Stimulated activated memory B cell treated with anti-CD40 and anti-IgM and Interleukin-4, amounts not matched to agents 10 μg/mL and 1 μg/mL and 100 μg/mL, for 72 hours (primary cell): ENCODE measurements at regions not wholly inside any gene's neighbourhood (a gene's known extent, or its start where the extent isn't known, plus 50 kb on each side); places are given as distances from the start of the nearest gene placed in this dataset.
"Not testable (repeated sequence)": the region's sequence is repeated elsewhere in the genome, so short reads cannot be mapped to it uniquely, and the experiment has no call there.

Experiments
- ATAC-seq: fragments of 150-1000 bp; cut with Tn5 transposase; 2 replicates; pipeline ENCODE4 v1.10.0; 2021
- H3K27ac Mint-ChIP-seq: one replicate; pipeline ENCODE4 v1.8.0; 2022; ENCODE audit warnings: mild to moderate bottlenecking, mixed read lengths
- H3K27me3 Mint-ChIP-seq: one replicate; pipeline ENCODE4 v1.8.0; 2022; ENCODE audit warnings: mixed read lengths
- H3K36me3 Mint-ChIP-seq: one replicate; pipeline ENCODE4 v1.8.0; 2022; ENCODE audit warnings: mixed read lengths
- H3K4me1 Mint-ChIP-seq: one replicate; pipeline ENCODE4 v1.8.0; 2022; ENCODE audit warnings: mixed read lengths
- H3K4me3 Mint-ChIP-seq: one replicate; pipeline ENCODE4 v1.8.0; 2022; ENCODE audit warnings: mild to moderate bottlenecking, moderate library complexity, mixed read lengths
- H3K9me3 Mint-ChIP-seq: one replicate; pipeline ENCODE4 v1.8.0; 2022; ENCODE audit warnings: mixed read lengths

- peaks cover 8% of the 10 kb centered on the region for H3K9me3 Mint-ChIP-seq
- H3K27ac Mint-ChIP-seq: no peak overlapping the region
- no peaks in the 10 kb centered on the region for H3K36me3 Mint-ChIP-seq
- no peak overlapping the region for H3K4me3 Mint-ChIP-seq
- no peaks in the 10 kb centered on the region for H3K4me1 Mint-ChIP-seq
- no peak for ATAC-seq
- H3K27me3 Mint-ChIP-seq: no peaks in the 10 kb centered on the region
Measured at GRCh38 chr20:12458241-12458640, 540.5 kb downstream of the BTBD3 start.

DNA sequence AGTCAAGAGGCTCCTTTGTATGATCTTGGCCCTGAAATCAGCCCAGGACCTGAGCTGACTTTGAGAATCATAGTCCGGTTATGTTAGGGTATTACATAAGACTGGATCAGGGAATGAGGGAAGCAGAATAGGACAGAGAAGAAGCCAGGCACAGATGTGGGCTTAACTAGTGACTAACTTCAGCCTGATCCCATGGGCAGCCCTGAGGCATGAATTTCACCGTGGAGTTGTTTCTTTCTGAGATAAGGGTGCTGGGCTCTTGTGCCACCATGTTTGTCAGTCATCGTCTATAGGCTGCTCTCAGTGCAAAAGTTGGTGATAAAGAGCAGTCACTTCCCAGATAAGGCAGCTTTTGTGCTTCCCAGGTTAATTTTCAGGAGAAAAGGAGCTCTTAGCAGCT, 544.7 kb upstream of the SPTLC3 start:
- no peak for ATAC-seq
- no peak overlapping the region for H3K27ac Mint-ChIP-seq
- H3K4me1 Mint-ChIP-seq: no peaks in the 10 kb centered on the region
- H3K9me3 Mint-ChIP-seq: peaks cover 13% of the 10 kb centered on the region
- no peaks in the 10 kb centered on the region for H3K36me3 Mint-ChIP-seq
- H3K4me3 Mint-ChIP-seq: no peak overlapping the region
- no peaks in the 10 kb centered on the region for H3K27me3 Mint-ChIP-seq

DNA sequence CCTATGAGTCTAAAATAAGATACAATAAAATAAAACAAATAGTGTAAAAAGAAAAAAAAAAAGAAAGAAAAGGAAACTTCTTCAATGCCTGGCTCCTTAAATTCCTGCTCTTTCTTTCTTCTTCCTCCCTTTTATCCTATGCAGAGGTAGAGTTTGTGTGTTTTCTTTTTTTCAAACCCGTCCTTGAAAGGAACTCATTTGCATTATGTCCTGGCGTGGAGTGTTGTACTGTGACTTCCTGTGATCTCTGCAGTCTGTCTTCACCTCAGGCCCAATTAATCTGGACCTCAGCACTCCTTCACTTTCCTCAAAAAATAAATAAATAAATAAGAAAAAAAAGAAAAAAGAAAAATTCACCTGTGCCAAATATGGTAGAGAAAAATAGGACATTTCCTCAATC, 541.9 kb upstream of the SPTLC3 start:
- H3K27me3 Mint-ChIP-seq: no peaks in the 10 kb centered on the region
- no peak overlapping the region for H3K4me3 Mint-ChIP-seq
- peaks cover 12% of the 10 kb centered on the region for H3K9me3 Mint-ChIP-seq
- H3K27ac Mint-ChIP-seq: no peak overlapping the region
- no peaks in the 10 kb centered on the region for H3K4me1 Mint-ChIP-seq
- ATAC-seq: no peak
- H3K36me3 Mint-ChIP-seq: no peaks in the 10 kb centered on the region

DNA sequence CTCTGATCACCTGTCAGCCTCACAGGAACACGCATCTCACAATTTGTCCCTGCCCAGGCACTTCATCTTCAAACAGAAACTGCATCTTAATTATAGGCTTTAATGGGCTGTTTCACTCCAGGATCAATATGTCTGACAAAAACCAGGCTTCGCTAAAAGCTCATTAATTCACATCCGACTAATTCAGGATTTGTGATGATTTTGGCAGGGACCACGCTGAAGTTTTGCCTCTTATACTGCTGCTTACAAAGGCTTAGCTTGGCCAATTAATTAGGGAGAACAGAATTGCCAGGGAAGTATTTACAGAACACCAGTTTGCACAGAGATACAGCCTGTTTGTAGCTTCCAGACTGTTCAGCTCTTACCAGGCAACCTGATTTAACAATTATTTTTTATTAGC, 541.0 kb upstream of the SPTLC3 start:
- Mint-ChIP-seq H3K4me3 (no peak overlapping the region), H3K9me3 (peaks cover 10% of the 10 kb centered on the region), H3K4me1 (no peaks in the 10 kb centered on the region), H3K27ac (no peak overlapping the region), H3K36me3 (no peaks in the 10 kb centered on the region), H3K27me3 (no peaks in the 10 kb centered on the region)
- no peak for ATAC-seq

GRCh38 chr20:12482661-12483060, 526.1 kb upstream of the SPTLC3 start:
- peaks cover 5% of the 10 kb centered on the region for H3K9me3 Mint-ChIP-seq
- no peaks in the 10 kb centered on the region for H3K36me3 Mint-ChIP-seq
- no peak overlapping the region for H3K27ac Mint-ChIP-seq
- H3K4me1 Mint-ChIP-seq: no peaks in the 10 kb centered on the region
- H3K4me3 Mint-ChIP-seq: no peak overlapping the region
- H3K27me3 Mint-ChIP-seq: no peaks in the 10 kb centered on the region
- no peak for ATAC-seq

DNA sequence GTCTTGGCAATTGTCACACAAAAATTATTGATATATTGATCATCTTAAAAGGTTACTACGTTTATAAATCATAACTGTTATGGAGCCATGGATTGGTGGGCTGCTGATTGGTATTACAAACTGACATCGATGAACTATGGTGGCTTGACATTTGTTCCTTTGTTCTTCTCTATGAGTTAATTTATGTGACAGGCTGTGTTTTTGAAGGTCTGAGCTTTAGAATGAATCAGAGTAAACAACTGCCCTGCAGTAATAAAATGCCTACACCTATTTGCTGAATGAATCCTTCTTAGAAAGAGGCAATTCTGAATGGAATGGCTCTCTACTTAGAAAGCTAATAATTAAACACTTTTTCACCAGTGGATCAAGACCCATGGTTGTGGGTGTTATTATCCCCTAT, 506.3 kb upstream of the SPTLC3 start:
- Mint-ChIP-seq H3K27ac (no peak overlapping the region), H3K9me3 (peaks cover under 1% of the 10 kb centered on the region), H3K4me3 (no peak overlapping the region), H3K27me3 (no peaks in the 10 kb centered on the region), H3K36me3 (no peaks in the 10 kb centered on the region), H3K4me1 (no peaks in the 10 kb centered on the region)
- ATAC-seq: no peak

DNA sequence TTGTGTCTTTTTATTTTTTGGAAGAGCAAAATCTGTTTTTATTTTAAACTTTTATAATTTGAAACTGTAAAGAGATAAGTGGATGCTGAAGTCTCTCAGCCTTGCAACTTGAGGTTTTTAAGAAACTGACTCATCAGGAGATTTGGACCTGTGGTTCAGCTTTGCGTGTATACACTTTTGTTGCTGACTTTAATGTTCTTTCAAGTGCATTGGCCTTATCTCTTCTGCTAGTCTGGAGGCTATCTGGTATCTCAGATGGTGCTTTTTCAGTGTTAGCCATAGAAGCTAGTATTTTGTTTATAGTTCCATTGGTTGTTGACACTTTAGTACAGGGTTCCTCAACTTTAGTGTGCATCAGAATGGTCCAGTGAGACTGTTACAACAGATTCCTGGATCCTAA, 504.0 kb upstream of the SPTLC3 start:
- ATAC-seq: no peak
- Mint-ChIP-seq H3K27ac (no peak overlapping the region), H3K4me3 (no peak overlapping the region), H3K9me3 (peaks cover 3% of the 10 kb centered on the region), H3K4me1 (no peaks in the 10 kb centered on the region), H3K36me3 (no peaks in the 10 kb centered on the region), H3K27me3 (no peaks in the 10 kb centered on the region)

DNA sequence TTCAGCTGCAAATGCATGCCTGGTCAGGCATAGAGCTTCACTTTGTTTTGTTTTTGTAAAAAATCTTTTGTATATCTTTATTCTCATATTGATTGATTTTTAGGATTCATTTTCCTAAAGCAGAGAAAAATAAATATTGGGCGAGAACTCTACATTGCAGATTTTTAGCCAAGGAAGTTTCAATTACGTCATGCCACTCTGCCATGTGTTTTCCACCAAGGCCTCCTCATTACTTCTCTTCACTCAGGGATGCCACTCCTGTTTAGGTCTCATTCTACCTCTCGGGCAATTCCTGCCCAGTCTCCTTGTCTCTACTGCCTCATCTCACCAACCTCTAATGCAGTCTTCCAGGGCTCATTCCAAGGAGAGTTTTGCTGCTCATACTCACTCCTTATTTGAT, 497.3 kb upstream of the SPTLC3 start:
- H3K36me3 Mint-ChIP-seq: no peaks in the 10 kb centered on the region
- H3K27ac Mint-ChIP-seq: no peak overlapping the region
- no peak overlapping the region for H3K4me3 Mint-ChIP-seq
- no peaks in the 10 kb centered on the region for H3K4me1 Mint-ChIP-seq
- H3K27me3 Mint-ChIP-seq: no peaks in the 10 kb centered on the region
- peaks cover 9% of the 10 kb centered on the region for H3K9me3 Mint-ChIP-seq
- no peak for ATAC-seq

DNA sequence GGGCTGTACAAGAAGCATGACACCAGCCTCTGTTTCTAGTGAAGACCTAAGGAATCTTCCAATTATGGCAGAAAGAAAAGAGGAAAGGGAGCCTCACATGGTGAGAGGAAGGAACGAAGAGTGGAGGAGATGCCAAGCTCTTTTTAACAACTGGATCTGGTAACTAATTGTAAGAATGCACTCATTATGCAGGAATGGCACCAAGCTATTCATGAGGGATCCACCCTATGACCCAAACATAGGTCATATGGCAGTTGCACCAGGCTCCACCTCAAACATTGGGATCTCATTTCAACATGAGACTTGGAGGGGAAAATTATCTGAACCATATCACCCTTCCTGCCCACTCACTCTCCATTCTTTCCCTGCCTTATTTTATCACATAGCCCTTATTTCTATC, 496.0 kb upstream of the SPTLC3 start:
- Mint-ChIP-seq H3K4me1 (no peaks in the 10 kb centered on the region), H3K27ac (no peak overlapping the region)

DNA sequence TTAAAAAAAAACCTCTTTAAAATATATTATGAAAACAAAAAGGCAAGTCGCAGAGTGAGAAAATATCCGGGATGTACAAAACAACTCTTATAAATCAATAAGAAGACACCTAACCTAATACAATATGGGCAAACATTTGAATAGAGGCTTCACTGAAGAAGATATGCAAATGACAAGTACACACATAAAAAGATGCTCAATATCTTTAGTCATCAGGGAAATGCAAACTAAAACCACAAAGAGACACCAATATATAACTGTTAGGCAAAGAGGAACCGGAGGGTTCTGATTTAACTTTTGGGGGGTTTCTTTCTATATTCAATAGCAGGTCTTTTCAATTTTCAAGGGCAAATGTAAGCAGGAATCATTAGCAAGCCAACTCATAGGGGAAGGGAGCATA, 480.7 kb upstream of the SPTLC3 start:
- H3K4me1 Mint-ChIP-seq: no peaks in the 10 kb centered on the region
- no peak for ATAC-seq
- H3K27me3 Mint-ChIP-seq: no peaks in the 10 kb centered on the region
- no peak overlapping the region for H3K27ac Mint-ChIP-seq
- H3K4me3 Mint-ChIP-seq: no peak overlapping the region
- H3K36me3 Mint-ChIP-seq: no peaks in the 10 kb centered on the region
- peaks cover 3% of the 10 kb centered on the region for H3K9me3 Mint-ChIP-seq

More for the DNA sequence above, 496.0 kb upstream of the SPTLC3 start:
- no peaks in the 10 kb centered on the region for H3K36me3 Mint-ChIP-seq
- no peak for ATAC-seq
- no peak overlapping the region for H3K4me3 Mint-ChIP-seq
- H3K9me3 Mint-ChIP-seq: peaks cover 9% of the 10 kb centered on the region
- H3K27me3 Mint-ChIP-seq: no peaks in the 10 kb centered on the region

DNA sequence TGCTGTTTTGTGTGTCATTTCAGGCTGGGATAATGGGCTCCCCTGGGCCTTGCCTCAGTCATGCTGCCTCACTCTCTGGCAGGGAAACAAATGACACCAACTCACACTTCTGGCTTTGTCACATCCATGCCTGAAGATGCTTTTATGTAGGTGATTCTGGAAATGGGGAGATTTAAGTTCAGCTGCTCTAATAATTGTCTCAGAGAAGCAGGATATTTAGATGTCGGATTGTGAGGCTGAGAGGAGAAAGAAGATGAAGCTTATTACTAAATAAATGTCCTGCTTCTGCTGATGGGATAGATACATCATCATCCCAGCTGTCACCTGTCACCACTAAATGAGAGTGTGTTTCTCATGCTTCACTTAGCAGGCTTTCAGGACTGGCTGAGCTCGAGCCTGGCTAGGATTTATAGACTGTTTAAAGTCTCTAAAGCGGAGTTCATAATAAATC, 480.2 kb upstream of the SPTLC3 start:
- H3K4me3 Mint-ChIP-seq: no peak overlapping the region
- H3K9me3 Mint-ChIP-seq: peaks cover 3% of the 10 kb centered on the region
- no peaks in the 10 kb centered on the region for H3K36me3 Mint-ChIP-seq
- no peaks in the 10 kb centered on the region for H3K27me3 Mint-ChIP-seq
- no peak for ATAC-seq
- no peak overlapping the region for H3K27ac Mint-ChIP-seq
- H3K4me1 Mint-ChIP-seq: no peaks in the 10 kb centered on the region

DNA sequence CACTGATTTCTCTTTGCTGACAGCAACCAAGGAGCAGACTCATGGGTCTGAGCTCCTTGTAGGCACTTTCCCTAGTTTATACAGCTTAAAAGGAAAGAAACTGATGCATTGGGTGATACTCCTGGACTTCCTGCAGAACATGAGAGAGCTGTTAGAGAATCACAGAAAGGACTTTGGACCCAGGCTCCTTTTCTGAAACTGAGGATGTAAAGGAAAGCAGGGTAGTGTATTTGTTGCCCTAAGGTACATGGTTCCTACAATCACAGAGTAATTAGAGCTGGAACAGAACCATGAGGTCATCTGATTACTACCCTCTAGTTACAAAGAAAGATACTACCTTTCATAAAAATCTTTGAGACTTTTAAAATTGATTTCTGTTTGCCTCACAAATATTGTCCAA, 477.1 kb upstream of the SPTLC3 start:
- Mint-ChIP-seq H3K27ac (no peak overlapping the region), H3K4me1 (no peaks in the 10 kb centered on the region), H3K4me3 (no peak overlapping the region), H3K27me3 (no peaks in the 10 kb centered on the region), H3K36me3 (no peaks in the 10 kb centered on the region), H3K9me3 (peaks cover 3% of the 10 kb centered on the region)
- no peak for ATAC-seq

- no peak overlapping the region for H3K4me3 Mint-ChIP-seq
- no peak for ATAC-seq
- no peak overlapping the region for H3K27ac Mint-ChIP-seq
- peaks cover 11% of the 10 kb centered on the region for H3K9me3 Mint-ChIP-seq
- H3K27me3 Mint-ChIP-seq: no peaks in the 10 kb centered on the region
- no peaks in the 10 kb centered on the region for H3K4me1 Mint-ChIP-seq
- no peaks in the 10 kb centered on the region for H3K36me3 Mint-ChIP-seq
Measured at GRCh38 chr20:12535316-12535715, 473.5 kb upstream of the SPTLC3 start.

DNA sequence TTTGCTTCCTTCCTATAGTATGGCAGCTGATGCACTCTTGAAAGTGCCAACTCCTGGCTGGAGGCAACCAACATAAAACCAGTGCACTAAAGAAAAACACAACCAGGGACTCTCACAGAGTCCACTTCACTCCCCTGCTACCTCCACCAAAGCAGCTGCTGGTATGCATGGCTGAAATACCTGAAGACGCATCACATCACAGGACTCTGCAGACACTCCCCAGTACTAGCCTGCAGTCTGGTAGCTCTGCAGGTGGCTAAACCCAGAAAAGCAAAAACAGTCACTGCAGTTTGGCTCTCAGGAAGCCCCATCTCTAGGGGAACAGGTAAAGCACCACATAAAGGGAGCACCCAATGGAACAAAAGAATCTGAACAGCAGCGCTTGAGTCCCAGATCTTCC, 473.0 kb upstream of the SPTLC3 start:
- Mint-ChIP-seq H3K4me1 (no peaks in the 10 kb centered on the region), H3K36me3 (no peaks in the 10 kb centered on the region), H3K9me3 (peaks cover 11% of the 10 kb centered on the region), H3K27me3 (no peaks in the 10 kb centered on the region), H3K27ac (no peak overlapping the region), H3K4me3 (no peak overlapping the region)
- no peak for ATAC-seq

DNA sequence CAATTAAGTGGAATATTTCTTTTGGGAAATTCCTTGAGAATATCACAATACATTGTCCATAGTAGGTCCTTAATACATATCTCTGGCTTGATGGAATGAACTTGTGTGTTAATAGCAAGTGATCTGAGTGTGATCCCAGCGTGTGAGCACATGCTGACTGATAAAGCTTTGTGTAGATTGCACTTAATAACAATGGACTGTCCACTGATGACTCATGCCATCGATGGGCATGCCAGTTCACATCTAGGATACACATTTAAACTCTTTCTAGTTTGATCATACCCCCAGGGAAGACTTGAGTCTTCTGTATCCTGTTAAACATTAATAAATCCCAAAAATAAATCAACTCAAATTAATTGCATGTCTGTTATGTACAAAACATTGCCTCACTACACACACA, 454.3 kb upstream of the SPTLC3 start:
- H3K4me1 Mint-ChIP-seq: no peaks in the 10 kb centered on the region
- H3K36me3 Mint-ChIP-seq: no peaks in the 10 kb centered on the region
- H3K9me3 Mint-ChIP-seq: no peaks in the 10 kb centered on the region
- H3K27ac Mint-ChIP-seq: no peak overlapping the region
- H3K27me3 Mint-ChIP-seq: no peaks in the 10 kb centered on the region
- ATAC-seq: no peak
- no peak overlapping the region for H3K4me3 Mint-ChIP-seq

DNA sequence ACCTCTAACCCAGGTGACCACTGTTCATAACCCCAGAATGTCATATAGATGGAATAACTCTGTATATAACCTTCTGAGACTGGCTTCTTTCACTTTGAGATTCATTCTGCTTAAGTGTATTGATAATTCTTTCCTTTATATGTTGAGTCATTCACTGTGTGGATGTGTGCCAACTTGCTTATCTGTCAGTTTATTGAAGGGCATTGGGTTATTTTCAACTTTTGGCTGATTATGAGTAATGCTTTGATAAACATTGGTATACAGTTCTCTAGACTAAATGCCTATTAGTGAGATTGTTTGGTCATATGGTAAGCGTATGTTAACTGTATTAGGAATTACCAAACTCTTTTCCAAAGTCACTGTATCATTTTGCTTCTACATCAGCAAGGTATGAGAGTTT, 453.4 kb upstream of the SPTLC3 start:
- Mint-ChIP-seq H3K27me3 (no peaks in the 10 kb centered on the region), H3K36me3 (no peaks in the 10 kb centered on the region), H3K9me3 (no peaks in the 10 kb centered on the region), H3K4me3 (no peak overlapping the region), H3K4me1 (no peaks in the 10 kb centered on the region), H3K27ac (no peak overlapping the region)
- no peak for ATAC-seq

DNA sequence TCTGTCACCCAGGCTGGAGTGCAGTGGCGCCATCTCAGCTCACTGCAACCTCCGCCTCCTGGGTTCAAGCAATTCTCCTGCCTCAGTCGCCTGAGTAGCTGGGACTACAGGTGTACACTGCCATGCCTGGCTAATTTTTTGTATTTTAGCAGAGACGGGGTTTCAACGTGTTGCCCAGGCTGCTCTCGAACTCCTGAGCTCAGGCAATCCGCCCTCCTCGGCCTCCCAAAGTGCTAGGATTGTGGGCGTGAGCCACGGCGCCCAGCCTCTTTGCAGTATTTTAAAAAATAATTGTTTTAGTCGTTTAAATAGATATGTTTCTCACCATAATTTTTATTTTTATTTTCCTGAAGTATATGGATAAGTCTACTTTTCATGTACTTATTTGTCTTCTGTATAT, 452.9 kb upstream of the SPTLC3 start:
- H3K9me3 Mint-ChIP-seq, H3K4me3 Mint-ChIP-seq, ATAC-seq, H3K4me1 Mint-ChIP-seq, H3K27ac Mint-ChIP-seq, H3K27me3 Mint-ChIP-seq, H3K36me3 Mint-ChIP-seq: not testable (repeated sequence)
